GM12874 (cell line): ENCODE measurements at regions not wholly inside any gene's neighbourhood (a gene's known extent, or its start where the extent isn't known, plus 50 kb on each side); places are given as distances from the start of the nearest gene placed in this dataset.

Experiments
- TF ChIP-seq, protein P1 (sequence below): IDR thresholded peaks from 2 replicates; pipeline ENCODE4 v1.5.1; 2011; ENCODE audit warnings: low read depth, mild to moderate bottlenecking, control low read depth, low read length, moderate library complexity; ENCODE audit not compliant: insufficient read depth

DNA sequence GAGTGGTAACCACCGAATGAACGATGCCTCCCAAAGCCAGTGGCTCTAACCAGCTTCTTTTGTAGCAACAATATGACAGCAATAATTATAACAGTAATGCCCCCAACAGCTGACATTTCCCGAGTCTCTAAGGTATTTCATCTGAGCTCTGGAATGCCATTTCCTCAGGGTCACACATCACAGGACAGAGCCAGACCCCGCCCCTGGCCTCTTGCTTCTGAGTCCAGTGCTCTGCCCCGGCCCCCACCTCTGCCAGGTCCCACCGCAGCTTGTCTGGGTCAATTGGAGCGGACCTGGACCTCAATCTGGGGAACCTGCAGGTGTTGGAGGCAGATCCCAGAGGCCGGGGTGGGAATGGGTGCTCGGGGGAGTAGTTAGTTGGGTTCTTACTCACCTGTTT lies 63.8 kb downstream of the IGLL1 start:
- TF ChIP-seq, protein P1, sequence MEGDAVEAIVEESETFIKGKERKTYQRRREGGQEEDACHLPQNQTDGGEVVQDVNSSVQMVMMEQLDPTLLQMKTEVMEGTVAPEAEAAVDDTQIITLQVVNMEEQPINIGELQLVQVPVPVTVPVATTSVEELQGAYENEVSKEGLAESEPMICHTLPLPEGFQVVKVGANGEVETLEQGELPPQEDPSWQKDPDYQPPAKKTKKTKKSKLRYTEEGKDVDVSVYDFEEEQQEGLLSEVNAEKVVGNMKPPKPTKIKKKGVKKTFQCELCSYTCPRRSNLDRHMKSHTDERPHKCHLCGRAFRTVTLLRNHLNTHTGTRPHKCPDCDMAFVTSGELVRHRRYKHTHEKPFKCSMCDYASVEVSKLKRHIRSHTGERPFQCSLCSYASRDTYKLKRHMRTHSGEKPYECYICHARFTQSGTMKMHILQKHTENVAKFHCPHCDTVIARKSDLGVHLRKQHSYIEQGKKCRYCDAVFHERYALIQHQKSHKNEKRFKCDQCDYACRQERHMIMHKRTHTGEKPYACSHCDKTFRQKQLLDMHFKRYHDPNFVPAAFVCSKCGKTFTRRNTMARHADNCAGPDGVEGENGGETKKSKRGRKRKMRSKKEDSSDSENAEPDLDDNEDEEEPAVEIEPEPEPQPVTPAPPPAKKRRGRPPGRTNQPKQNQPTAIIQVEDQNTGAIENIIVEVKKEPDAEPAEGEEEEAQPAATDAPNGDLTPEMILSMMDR: no peak

DNA sequence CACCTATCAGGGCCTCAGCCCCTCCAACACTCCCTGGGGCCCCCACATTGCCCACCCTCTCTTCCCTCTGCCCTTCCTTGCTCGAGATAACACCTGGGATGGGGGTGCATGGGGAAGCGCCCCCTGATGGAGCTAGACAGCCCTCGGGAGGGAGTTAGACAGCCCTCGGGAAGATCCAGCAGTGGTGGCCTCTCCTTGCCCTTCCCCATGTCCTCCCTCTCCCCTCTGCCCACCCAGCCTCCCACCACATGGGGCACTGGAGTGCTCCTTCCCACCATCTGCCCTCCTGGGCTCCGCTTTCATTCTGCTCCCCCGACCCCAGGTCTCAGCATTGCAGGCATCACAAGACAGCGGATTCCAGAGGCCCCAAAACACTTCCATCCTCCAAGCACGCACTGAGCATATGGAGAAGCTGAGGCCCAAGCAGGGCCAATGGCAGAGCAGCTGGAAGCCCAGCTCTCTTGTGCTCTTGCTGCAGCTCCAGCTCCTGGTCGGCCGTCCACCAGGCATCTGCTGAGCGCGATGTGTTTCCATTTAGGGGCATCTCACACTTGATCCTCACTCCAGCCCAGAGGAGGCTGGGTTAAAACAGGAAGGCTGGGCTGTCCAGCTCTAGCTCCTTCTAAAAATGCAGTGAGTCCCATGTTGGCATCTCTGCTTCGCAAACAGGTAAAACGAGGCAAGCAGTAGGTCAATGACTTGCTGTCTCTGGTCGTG lies 65.6 kb downstream of the IGLL1 start:
- TF ChIP-seq, protein P1: no peak

DNA sequence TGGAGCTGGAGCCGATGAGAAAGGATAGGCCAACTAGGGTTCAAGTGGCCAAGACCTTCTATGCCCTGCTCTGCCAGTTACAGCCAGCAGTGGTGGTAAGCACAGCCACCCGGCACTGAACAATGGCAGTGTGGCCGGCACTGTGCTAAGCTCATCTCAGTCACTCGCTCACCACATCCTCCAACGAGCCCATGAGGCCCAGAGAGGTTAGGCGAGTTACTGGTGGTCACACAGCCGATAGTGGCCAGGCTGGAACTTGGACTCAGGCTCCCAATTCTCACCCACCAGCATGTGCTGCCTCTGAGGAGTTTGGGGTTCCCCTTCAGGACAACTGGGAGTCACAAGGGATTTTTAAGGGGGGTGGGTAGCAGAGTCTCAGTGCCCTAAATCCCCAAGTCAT lies 66.4 kb downstream of the IGLL1 start:
- TF ChIP-seq, protein P1: no peak

DNA sequence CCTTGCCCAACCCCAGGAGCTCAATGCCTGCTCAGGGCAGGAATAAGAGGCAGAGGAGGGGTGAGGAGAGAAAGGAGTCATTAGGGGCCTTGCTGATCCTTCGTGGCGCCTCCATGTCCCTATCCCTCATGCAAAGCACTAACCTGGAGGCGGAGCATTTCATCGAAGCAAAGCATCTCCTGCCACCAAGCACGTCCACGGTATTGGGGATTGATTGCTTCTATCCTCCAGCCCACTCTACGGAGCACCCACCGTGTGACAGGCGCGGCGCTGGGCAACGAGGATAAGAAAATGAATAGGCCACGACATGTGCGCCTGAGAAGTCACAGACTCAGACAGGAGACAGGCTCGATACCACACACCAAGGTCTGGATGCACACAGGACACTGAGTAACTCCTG lies 67.0 kb downstream of the IGLL1 start:
- TF ChIP-seq, protein P1: no peak

DNA sequence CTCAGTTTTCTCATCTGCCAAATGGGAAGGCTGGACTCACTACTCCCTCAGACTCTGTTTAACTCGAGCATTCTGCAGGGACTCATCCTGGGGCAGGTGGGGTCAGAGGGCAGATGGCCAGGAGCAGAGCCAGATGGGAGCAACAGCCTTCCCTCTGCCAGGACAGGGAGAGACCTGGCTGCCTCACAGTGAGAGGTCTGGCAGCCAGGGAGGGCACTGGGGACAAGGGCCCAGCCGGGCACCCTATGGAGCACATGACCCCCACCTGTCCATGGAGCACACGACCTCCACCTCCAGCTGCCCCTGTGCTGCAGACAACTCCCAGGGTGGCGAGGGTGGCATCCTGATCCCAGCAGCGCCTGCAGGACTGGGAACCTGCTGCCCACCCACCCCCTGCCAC lies 67.4 kb downstream of the IGLL1 start:
- TF ChIP-seq, protein P1: no peak

DNA sequence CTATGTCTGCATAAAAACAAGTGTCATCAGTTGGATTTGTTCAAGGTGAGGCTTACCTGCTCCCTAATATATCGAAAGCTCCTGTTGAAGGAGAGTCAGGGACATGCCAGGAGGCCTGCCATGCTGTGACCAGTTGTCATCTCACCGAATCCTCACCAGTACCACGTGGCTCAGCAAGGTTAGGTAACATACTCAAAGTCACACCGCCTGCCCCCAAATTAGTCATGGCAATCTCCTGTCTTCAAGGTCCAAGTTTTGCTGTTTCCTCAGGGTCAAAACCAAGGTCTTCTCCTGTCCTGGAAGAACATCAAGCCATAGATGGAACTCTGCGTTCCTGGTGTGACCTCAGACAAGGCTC lies 67.8 kb downstream of the IGLL1 start:
- TF ChIP-seq, protein P1: no peak

DNA sequence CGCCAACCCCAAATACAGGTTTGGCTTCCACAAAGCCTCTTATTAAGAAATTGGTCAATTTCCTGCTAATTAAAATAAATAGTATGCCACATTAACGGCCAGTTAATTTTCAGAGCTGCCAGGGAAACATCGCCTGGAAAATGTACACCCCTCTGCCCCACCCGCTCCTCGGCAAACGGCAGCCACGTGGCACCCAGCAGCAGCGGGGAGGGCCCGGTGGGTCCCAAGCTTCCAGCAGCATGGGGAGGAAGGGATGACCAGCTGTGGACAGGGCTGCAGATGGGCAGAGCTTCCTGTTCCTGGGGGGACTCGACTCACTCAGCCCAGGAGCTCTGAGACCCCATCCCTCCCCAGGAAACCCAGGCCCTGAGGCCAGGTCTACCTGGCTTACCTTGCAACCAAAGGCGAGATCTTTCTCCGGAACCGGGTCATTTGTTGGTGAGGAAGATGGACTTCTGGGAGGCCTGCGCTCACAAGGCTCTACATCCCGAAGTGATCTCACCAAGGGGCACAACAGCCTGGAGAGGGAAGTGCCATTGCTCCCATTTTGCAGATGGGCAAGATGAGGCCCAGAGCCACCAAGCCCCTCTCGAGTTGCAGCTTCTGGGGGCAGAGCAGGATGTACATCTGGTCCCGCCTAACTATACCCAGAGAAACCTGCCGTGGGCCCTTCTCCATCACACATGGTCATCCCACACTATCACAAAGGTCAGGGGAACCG lies 68.3 kb downstream of the IGLL1 start:
- TF ChIP-seq, protein P1: no peak
